HepG2 (cell line): ENCODE measurements at regions not wholly inside any gene's neighbourhood (a gene's known extent, or its start where the extent isn't known, plus 50 kb on each side); places are given as distances from the start of the nearest gene placed in this dataset.

ENCODE experiments used
- CC2D1A ChIP-seq: sonication (generic); formaldehyde crosslinking; IDR thresholded peaks from 2 replicates; pipeline ENCODE4 v1.8.1; 2023; ENCODE audit warnings: mild to moderate bottlenecking, missing genetic modification reagents
- EP300 ChIP-seq, 3 experiments: sonication (generic) in 1 of 3; formaldehyde crosslinking in 1 of 3; IDR thresholded peaks; 2 replicates each; pipeline versions ENCODE4 v1.5.1 to v1.6.1; 2011 to 2020; ENCODE audit warnings: low read depth in 2 of 3, low read length in 2 of 3, borderline replicate concordance in 1 of 3, improper control_type of control experiment in 1 of 3, mild to moderate bottlenecking in 1 of 3, missing genetic modification reagents in 1 of 3, moderate library complexity in 1 of 3
- ETV6 ChIP-seq: sonication (generic); formaldehyde crosslinking; conservative IDR thresholded peaks from 2 replicates; pipeline ENCODE4 v1.4.0; 2020; ENCODE audit warnings: missing genetic modification reagents
- FOXK1 ChIP-seq: sonication (generic); formaldehyde crosslinking; IDR thresholded peaks from 2 replicates; pipeline ENCODE4 v1.4.0; 2020; ENCODE audit warnings: low read depth, missing genetic modification reagents, borderline replicate concordance
- GTF2F1 ChIP-seq: fragments of 150-350 bp; IDR thresholded peaks from 2 replicates; pipeline ENCODE4 v1.6.1; 2014; ENCODE audit warnings: low read length
- KDM1A ChIP-seq: IDR thresholded peaks from 2 replicates; pipeline ENCODE4 v1.6.1; 2016; ENCODE audit warnings: missing compliant biosample characterization
- MAZ ChIP-seq, 2 experiments: sonication (generic) in 1 of 2; formaldehyde crosslinking in 1 of 2; IDR thresholded peaks; 2 replicates each; pipeline versions ENCODE4 v1.5.0 to v1.6.1; 2012 to 2020; ENCODE audit warnings: low read depth in 2 of 2, mild to moderate bottlenecking in 2 of 2, borderline replicate concordance in 1 of 2, improper control_type of control experiment in 1 of 2, low read length in 1 of 2, missing genetic modification reagents in 1 of 2, moderate library complexity in 1 of 2
- NR2F1 ChIP-seq, 2 experiments: fragments of 450-650 bp in 1 of 2; formaldehyde crosslinking in 1 of 2; IDR thresholded peaks; 2 replicates each; pipeline versions ENCODE4 v1.5.0 to v1.6.1; 2016 to 2020; ENCODE audit warnings: mild to moderate bottlenecking in 1 of 2, missing compliant biosample characterization in 1 of 2, missing genetic modification reagents in 1 of 2, moderate library complexity in 1 of 2
- SRSF9 ChIP-seq: fragments of 200-400 bp; formaldehyde crosslinking; IDR thresholded peaks from 2 replicates; pipeline ENCODE4 v1.6.1; 2018; ENCODE audit warnings: borderline replicate concordance, mild to moderate bottlenecking, low read depth, low read length; ENCODE audit not compliant: insufficient read depth, poor library complexity, severe bottlenecking
- TBX2 ChIP-seq: sonication (generic); formaldehyde crosslinking; IDR thresholded peaks from 2 replicates; pipeline ENCODE4 v1.5.0; 2020; ENCODE audit warnings: missing genetic modification reagents, mild to moderate bottlenecking, borderline replicate concordance
- TGIF2 ChIP-seq: IDR thresholded peaks from 2 replicates; pipeline ENCODE4 v1.6.1; 2016; ENCODE audit warnings: control low read depth, missing compliant biosample characterization
- ZNF713 ChIP-seq: sonication (generic); formaldehyde crosslinking; IDR thresholded peaks from 2 replicates; pipeline ENCODE4 v1.4.0; 2020; ENCODE audit warnings: mild to moderate bottlenecking, missing genetic modification reagents
- TF ChIP-seq, protein P1 (sequence below): sonication (generic); formaldehyde crosslinking; IDR thresholded peaks from 2 replicates; pipeline ENCODE4 v1.4.0; 2020; ENCODE audit warnings: mild to moderate bottlenecking, missing genetic modification reagents
- TF ChIP-seq, protein P2 (sequence below), 2 experiments: IDR thresholded peaks; 2 replicates each; pipeline ENCODE4 v1.6.1; 2011 to 2012; ENCODE audit warnings: low read length in 2 of 2, borderline replicate concordance in 1 of 2, low read depth in 1 of 2, mild to moderate bottlenecking in 1 of 2, moderate library complexity in 1 of 2

DNA sequence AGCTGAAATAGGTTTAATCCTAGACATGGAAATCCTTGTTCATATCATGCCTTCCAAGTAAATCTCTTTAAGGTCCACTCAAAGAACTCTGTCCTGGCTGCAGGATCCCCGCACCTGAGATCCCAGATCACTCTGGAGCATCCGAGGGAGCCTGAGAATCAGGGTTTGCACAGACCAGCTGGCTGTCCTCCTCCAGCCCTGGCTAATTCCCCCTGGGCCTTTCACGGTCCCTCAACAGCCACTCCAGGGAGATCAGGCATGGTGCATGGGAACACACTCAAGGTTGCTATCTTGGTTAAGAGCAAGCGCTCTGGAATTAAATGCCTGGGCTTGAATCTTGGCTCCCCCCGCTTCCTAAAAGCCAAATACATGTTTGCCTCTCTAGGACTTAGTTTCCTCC is 130.8 kb downstream of the IRS2 start:
- no peak for TF ChIP-seq SRSF9
- TF ChIP-seq, protein P1, sequence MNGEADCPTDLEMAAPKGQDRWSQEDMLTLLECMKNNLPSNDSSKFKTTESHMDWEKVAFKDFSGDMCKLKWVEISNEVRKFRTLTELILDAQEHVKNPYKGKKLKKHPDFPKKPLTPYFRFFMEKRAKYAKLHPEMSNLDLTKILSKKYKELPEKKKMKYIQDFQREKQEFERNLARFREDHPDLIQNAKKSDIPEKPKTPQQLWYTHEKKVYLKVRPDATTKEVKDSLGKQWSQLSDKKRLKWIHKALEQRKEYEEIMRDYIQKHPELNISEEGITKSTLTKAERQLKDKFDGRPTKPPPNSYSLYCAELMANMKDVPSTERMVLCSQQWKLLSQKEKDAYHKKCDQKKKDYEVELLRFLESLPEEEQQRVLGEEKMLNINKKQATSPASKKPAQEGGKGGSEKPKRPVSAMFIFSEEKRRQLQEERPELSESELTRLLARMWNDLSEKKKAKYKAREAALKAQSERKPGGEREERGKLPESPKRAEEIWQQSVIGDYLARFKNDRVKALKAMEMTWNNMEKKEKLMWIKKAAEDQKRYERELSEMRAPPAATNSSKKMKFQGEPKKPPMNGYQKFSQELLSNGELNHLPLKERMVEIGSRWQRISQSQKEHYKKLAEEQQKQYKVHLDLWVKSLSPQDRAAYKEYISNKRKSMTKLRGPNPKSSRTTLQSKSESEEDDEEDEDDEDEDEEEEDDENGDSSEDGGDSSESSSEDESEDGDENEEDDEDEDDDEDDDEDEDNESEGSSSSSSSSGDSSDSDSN (CRISPR knock-in tag), result no peak
- no peak for TF ChIP-seq FOXK1 (CRISPR knock-in tag)
- TF ChIP-seq MAZ (IDR thresholded peaks at IDR 0.05; ENCODE audit: borderline replicate concordance, low read depth, low read length), result no peak
- TF ChIP-seq MAZ (CRISPR knock-in tag; IDR thresholded peaks at IDR 0.05; ENCODE audit: low read depth), result no peak
- TF ChIP-seq, protein P2, sequence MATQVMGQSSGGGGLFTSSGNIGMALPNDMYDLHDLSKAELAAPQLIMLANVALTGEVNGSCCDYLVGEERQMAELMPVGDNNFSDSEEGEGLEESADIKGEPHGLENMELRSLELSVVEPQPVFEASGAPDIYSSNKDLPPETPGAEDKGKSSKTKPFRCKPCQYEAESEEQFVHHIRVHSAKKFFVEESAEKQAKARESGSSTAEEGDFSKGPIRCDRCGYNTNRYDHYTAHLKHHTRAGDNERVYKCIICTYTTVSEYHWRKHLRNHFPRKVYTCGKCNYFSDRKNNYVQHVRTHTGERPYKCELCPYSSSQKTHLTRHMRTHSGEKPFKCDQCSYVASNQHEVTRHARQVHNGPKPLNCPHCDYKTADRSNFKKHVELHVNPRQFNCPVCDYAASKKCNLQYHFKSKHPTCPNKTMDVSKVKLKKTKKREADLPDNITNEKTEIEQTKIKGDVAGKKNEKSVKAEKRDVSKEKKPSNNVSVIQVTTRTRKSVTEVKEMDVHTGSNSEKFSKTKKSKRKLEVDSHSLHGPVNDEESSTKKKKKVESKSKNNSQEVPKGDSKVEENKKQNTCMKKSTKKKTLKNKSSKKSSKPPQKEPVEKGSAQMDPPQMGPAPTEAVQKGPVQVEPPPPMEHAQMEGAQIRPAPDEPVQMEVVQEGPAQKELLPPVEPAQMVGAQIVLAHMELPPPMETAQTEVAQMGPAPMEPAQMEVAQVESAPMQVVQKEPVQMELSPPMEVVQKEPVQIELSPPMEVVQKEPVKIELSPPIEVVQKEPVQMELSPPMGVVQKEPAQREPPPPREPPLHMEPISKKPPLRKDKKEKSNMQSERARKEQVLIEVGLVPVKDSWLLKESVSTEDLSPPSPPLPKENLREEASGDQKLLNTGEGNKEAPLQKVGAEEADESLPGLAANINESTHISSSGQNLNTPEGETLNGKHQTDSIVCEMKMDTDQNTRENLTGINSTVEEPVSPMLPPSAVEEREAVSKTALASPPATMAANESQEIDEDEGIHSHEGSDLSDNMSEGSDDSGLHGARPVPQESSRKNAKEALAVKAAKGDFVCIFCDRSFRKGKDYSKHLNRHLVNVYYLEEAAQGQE (IDR thresholded peaks at IDR 0.05; ENCODE audit: borderline replicate concordance in 1 of 2, low read depth in 1 of 2, low read length in 2 of 2), result no peak
- no peak for TF ChIP-seq TBX2 (CRISPR knock-in tag)
- TF ChIP-seq CC2D1A (CRISPR knock-in tag), result no peak
- TF ChIP-seq NR2F1 (CRISPR knock-in tag; IDR thresholded peaks at IDR 0.05), result no peak
- no peak for TF ChIP-seq TGIF2
- TF ChIP-seq ZNF713 (CRISPR knock-in tag), result no peak
- no peak for TF ChIP-seq ETV6 (CRISPR knock-in tag)
- TF ChIP-seq GTF2F1, result no peak
- no peak for TF ChIP-seq EP300 (IDR thresholded peaks at IDR 0.05; ENCODE audit: low read depth in 2 of 2, low read length in 2 of 2)
- TF ChIP-seq EP300 (CRISPR knock-in tag; IDR thresholded peaks at IDR 0.05; ENCODE audit: borderline replicate concordance), result no peak
- TF ChIP-seq KDM1A (CRISPR knock-in tag), result no peak
